ENCODE measurements at regions not wholly inside any gene's neighbourhood (a gene's known extent, or its start where the extent isn't known, plus 50 kb on each side); places are given as distances from the start of the nearest gene placed in this dataset.

DNA sequence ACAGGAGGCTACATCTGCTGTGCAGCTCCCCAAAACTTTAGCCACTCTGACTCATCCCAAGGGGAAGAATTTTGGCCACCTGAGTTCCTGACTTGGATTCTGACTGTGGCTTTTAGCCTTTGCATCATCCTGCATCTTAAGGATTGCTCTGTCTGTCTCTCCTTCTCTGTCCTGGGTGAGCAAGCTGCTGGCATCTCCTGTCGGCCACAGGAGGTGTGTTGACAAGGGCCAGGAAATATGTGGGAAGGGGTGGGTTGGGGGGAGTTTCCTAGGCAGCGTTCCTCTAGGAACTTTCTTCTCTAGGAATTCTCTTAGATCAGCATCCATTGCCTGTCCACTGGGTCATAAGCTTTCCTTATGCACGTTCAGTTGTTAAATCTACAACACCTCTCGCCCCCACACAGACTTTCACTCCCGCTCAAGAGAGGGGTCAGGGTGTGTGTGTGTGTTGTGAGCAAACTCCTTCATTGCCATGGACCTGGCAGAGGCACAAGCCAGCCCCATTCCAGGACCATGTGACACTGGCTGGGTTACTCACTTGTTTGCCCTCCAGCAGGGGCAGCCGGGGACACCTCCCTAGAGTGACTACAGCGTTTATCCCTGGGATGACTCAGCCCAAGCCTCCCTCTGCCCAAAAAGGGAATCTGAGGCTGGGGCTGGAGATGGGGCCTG is 145.0 kb upstream of the DUSP10 start:
- no peaks in the 10 kb centered on the region for H3K79me2 ChIP-seq (ENCODE audit: low read length)
- TF ChIP-seq, protein P1, sequence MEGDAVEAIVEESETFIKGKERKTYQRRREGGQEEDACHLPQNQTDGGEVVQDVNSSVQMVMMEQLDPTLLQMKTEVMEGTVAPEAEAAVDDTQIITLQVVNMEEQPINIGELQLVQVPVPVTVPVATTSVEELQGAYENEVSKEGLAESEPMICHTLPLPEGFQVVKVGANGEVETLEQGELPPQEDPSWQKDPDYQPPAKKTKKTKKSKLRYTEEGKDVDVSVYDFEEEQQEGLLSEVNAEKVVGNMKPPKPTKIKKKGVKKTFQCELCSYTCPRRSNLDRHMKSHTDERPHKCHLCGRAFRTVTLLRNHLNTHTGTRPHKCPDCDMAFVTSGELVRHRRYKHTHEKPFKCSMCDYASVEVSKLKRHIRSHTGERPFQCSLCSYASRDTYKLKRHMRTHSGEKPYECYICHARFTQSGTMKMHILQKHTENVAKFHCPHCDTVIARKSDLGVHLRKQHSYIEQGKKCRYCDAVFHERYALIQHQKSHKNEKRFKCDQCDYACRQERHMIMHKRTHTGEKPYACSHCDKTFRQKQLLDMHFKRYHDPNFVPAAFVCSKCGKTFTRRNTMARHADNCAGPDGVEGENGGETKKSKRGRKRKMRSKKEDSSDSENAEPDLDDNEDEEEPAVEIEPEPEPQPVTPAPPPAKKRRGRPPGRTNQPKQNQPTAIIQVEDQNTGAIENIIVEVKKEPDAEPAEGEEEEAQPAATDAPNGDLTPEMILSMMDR (IDR thresholded peaks at IDR 0.05; ENCODE audit: low read length), result no peak
- TF ChIP-seq EZH2 (optimal IDR thresholded peaks at IDR 0.05; ENCODE audit: low read depth, low read length), result no peak
- no peak for TF ChIP-seq EZH2phosphoT487 (IDR thresholded peaks at IDR 0.05; ENCODE audit: low read length)
- no peaks in the 10 kb centered on the region for H3F3A ChIP-seq (ENCODE audit: insufficient read depth, low read length)
- no peak overlapping the region for H3K4me2 ChIP-seq (ENCODE audit: low read depth, low read length)
- H3K27me3 ChIP-seq (replicated peaks; ENCODE audit: insufficient read depth, low read length), result no peaks in the 10 kb centered on the region
- no peak overlapping the region for H2AFZ ChIP-seq (ENCODE audit: low read length)
- no peak for DNase-seq
- H3K4me1 ChIP-seq (ENCODE audit: low read length), result no peaks in the 10 kb centered on the region
- H3K9ac ChIP-seq (ENCODE audit: low read length), result no peak overlapping the region
- H4K20me1 ChIP-seq (ENCODE audit: insufficient read depth, low read length), result no peaks in the 10 kb centered on the region
- H3K4me3 ChIP-seq (ENCODE audit: low read length), result no peak overlapping the region
- no peaks in the 10 kb centered on the region for H3K36me3 ChIP-seq (replicated peaks; ENCODE audit: insufficient read depth, low read length)
- no peak overlapping the region for H3K27ac ChIP-seq (ENCODE audit: low read length)
- H3K9me3 ChIP-seq (replicated peaks; ENCODE audit: insufficient read depth, low read length), result no peaks in the 10 kb centered on the region
- no peaks in the 10 kb centered on the region for H3K9me2 ChIP-seq (replicated peaks; ENCODE audit: insufficient read depth, low read length)

DNA sequence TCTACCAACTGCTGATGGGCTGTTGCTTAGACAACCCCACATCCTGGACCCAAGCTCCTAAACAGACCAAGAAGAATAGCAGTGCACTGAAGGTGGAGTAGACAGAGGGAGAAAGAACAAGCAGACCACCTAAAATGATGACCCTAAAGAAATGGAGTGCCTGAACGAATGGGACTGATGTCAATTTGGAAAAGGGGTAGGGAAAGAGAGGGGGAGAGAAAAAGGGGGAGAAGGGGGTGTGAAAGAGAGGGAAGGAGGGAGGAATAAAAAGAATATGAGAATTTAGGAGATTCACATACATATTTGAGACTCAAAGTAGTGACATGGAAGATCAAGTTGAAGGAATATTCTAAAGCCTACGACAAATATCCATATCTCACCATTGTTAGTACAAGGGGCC is 144.4 kb upstream of the DUSP10 start:
- Histone ChIP-seq H3K79me2 (ENCODE audit: low read length) (no peaks in the 10 kb centered on the region), H3K4me1 (ENCODE audit: low read length) (no peaks in the 10 kb centered on the region), H3K9ac (ENCODE audit: low read length) (no peak overlapping the region), H3K4me2 (ENCODE audit: low read depth, low read length) (no peak overlapping the region), H4K20me1 (ENCODE audit: insufficient read depth, low read length) (no peaks in the 10 kb centered on the region), H3K9me2 (replicated peaks; ENCODE audit: insufficient read depth, low read length) (no peaks in the 10 kb centered on the region), H2AFZ (ENCODE audit: low read length) (no peak overlapping the region), H3K27me3 (replicated peaks; ENCODE audit: insufficient read depth, low read length) (no peaks in the 10 kb centered on the region), H3K36me3 (replicated peaks; ENCODE audit: insufficient read depth, low read length) (no peaks in the 10 kb centered on the region), H3K4me3 (ENCODE audit: low read length) (no peak overlapping the region), H3F3A (ENCODE audit: insufficient read depth, low read length) (no peaks in the 10 kb centered on the region), H3K27ac (ENCODE audit: low read length) (no peak overlapping the region), H3K9me3 (replicated peaks; ENCODE audit: insufficient read depth, low read length) (no peaks in the 10 kb centered on the region)
- no peak for DNase-seq
- TF ChIP-seq, protein P1 (IDR thresholded peaks at IDR 0.05; ENCODE audit: low read length), result no peak
- TF ChIP-seq EZH2phosphoT487 (IDR thresholded peaks at IDR 0.05; ENCODE audit: low read length) (no peak), EZH2 (optimal IDR thresholded peaks at IDR 0.05; ENCODE audit: low read depth, low read length) (no peak)

DNA sequence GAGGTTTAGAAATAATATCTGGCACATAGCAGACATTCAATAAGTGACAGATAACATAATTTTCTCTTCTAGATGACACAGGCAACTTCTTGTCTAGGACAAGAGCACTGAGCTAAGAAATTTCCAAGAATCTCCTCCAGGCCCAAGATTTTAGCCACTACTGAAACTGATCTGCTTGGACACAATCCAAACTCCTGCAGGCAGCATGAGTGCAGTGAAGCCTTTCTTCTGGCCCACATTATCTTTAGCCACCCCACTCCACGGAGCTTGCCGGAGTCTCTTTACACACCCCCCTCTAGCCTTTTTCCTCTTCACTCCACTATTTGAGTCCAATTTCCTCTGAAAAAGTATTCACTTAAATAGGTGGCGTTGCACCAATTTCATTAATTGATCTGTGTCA is 142.9 kb upstream of the DUSP10 start:
- no peaks in the 10 kb centered on the region for H3F3A ChIP-seq (ENCODE audit: insufficient read depth, low read length)
- H2AFZ ChIP-seq (ENCODE audit: low read length), result no peak overlapping the region
- DNase-seq, result no peak
- no peaks in the 10 kb centered on the region for H3K4me1 ChIP-seq (ENCODE audit: low read length)
- H3K9ac ChIP-seq (ENCODE audit: low read length), result no peak overlapping the region
- no peaks in the 10 kb centered on the region for H3K36me3 ChIP-seq (replicated peaks; ENCODE audit: insufficient read depth, low read length)
- no peaks in the 10 kb centered on the region for H3K27me3 ChIP-seq (replicated peaks; ENCODE audit: insufficient read depth, low read length)
- H3K79me2 ChIP-seq (ENCODE audit: low read length), result no peaks in the 10 kb centered on the region
- no peaks in the 10 kb centered on the region for H4K20me1 ChIP-seq (ENCODE audit: insufficient read depth, low read length)
- no peaks in the 10 kb centered on the region for H3K9me2 ChIP-seq (replicated peaks; ENCODE audit: insufficient read depth, low read length)
- H3K27ac ChIP-seq (ENCODE audit: low read length), result no peak overlapping the region
- no peak overlapping the region for H3K4me3 ChIP-seq (ENCODE audit: low read length)
- no peak overlapping the region for H3K4me2 ChIP-seq (ENCODE audit: low read depth, low read length)
- no peaks in the 10 kb centered on the region for H3K9me3 ChIP-seq (replicated peaks; ENCODE audit: insufficient read depth, low read length)
- TF ChIP-seq EZH2 (optimal IDR thresholded peaks at IDR 0.05; ENCODE audit: low read depth, low read length) (no peak), EZH2phosphoT487 (IDR thresholded peaks at IDR 0.05; ENCODE audit: low read length) (no peak)
- TF ChIP-seq, protein P1 (IDR thresholded peaks at IDR 0.05; ENCODE audit: low read length), result no peak
